CD4-positive, alpha-beta memory T cell (primary cell): ENCODE measurements at regions not wholly inside any gene's neighbourhood (a gene's known extent, or its start where the extent isn't known, plus 50 kb on each side); places are given as distances from the start of the nearest gene placed in this dataset.

Experiments used
- CTCF ChIA-PET: fragments of 350-600 bp; sonication (Branson Sonifier 250); formaldehyde crosslinking; loops from one replicate; lab custom pipeline; 2021; ENCODE audit warnings: inconsistent platforms; ENCODE audit not compliant: partially characterized antibody; lab: Charles Lee
- POLR2A ChIA-PET: fragments of 350-600 bp; sonication (Branson Sonifier 250); formaldehyde crosslinking; loops from one replicate; lab custom pipeline; 2021; ENCODE audit not compliant: partially characterized antibody; lab: Charles Lee
- DNase-seq, 5 donors: peaks; one replicate each; pipeline versions ENCODE4 v3.0.0 to v3.0.0-alpha.2; 2020 to 2022; ENCODE audit warnings: mixed read lengths in 1 of 5
- H3K27ac ChIP-seq: one replicate; pipeline ENCODE4 v1.7.0; 2013; ENCODE audit warnings: low read depth, low read length
- H3K27me3 ChIP-seq: 2 replicates; pipeline ENCODE4 v1.7.0; 2013; ENCODE audit warnings: mild to moderate bottlenecking, low read length, moderate library complexity; ENCODE audit not compliant: insufficient read depth
- H3K36me3 ChIP-seq: 2 replicates; pipeline ENCODE4 v1.7.0; 2013; ENCODE audit warnings: mild to moderate bottlenecking, low read length, moderate library complexity; ENCODE audit not compliant: insufficient read depth
- H3K4me1 ChIP-seq: 2 replicates; pipeline ENCODE4 v1.7.0; 2013; ENCODE audit warnings: mild to moderate bottlenecking, low read length, moderate library complexity; ENCODE audit not compliant: insufficient read depth
- H3K4me3 ChIP-seq, 2 donors: one replicate each; pipeline ENCODE4 v1.7.0; 2013; ENCODE audit warnings: low read length in 2 of 2, mild to moderate bottlenecking in 1 of 2
- H3K9me3 ChIP-seq, 2 donors: one replicate each; pipeline ENCODE4 v1.7.0; 2013; ENCODE audit warnings: low read length in 2 of 2, control low read depth in 1 of 2; ENCODE audit not compliant: control insufficient read depth in 1 of 2
- H3K27ac Mint-ChIP-seq, 7 donors: one replicate each; pipeline ENCODE4 v1.8.0; 2020 to 2021; ENCODE audit warnings: mixed read lengths in 7 of 7, mild to moderate bottlenecking in 6 of 7, inconsistent platforms in 3 of 7, moderate library complexity in 3 of 7
- H3K27me3 Mint-ChIP-seq, 2 donors: one replicate each; pipeline ENCODE4 v1.8.0; 2020 to 2021; ENCODE audit warnings: mixed read lengths in 2 of 2
- H3K36me3 Mint-ChIP-seq, 2 donors: one replicate each; pipeline ENCODE4 v1.8.0; 2020 to 2021; ENCODE audit warnings: mixed read lengths in 2 of 2, inconsistent platforms in 1 of 2, mild to moderate bottlenecking in 1 of 2
- H3K4me1 Mint-ChIP-seq, 4 donors: one replicate each; pipeline ENCODE4 v1.8.0; 2020 to 2021; ENCODE audit warnings: mixed read lengths in 4 of 4, mild to moderate bottlenecking in 1 of 4
- H3K4me3 Mint-ChIP-seq, 8 donors: one replicate each; pipeline ENCODE4 v1.8.0; 2020 to 2021; ENCODE audit warnings: mixed read lengths in 8 of 8, mild to moderate bottlenecking in 7 of 8, moderate library complexity in 6 of 8, inconsistent platforms in 3 of 8
- H3K9me3 Mint-ChIP-seq, 8 donors: one replicate each; pipeline ENCODE4 v1.8.0; 2020 to 2021; ENCODE audit warnings: mixed read lengths in 8 of 8, mild to moderate bottlenecking in 5 of 8, inconsistent platforms in 3 of 8, moderate library complexity in 1 of 8
- intact Hi-C: fragments of 100-400 bp; cut with micrococcal nuclease; formaldehyde crosslinking; loops from one replicate; pipeline ENCODE4 v1.15.1; 2023

DNA sequence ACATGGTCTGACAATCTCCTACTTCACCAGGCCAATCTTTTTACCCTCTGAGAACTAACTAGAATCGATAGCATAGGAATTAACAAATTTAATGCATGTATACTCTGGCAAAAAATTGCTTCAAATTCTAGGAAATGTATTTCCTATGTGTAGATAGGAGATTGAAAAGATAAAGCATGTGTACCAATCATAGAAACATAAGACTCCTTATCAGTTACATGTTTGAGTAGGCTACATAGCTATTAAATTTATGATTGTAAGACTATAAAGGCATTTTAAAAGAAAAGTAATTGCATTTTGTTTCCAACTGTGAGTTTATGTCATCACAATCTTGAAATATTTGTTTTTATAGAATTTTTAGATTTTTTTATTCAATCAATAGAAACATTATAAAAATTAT, 196.6 kb upstream of the HEY2 start:
- ChIA-PET CTCF (no interaction called here), POLR2A (no interaction called here)
- Mint-ChIP-seq H3K4me1 (no peaks in the 10 kb centered on the region), H3K36me3 (no peaks in the 10 kb centered on the region), H3K27me3 (peaks cover 3 to 5% of the 10 kb centered on the region in 2 donors), H3K4me3 (no peak overlapping the region), H3K27ac (no peak overlapping the region), H3K9me3 (no peaks in the 10 kb centered on the region)
- H3K27ac ChIP-seq, result no peak overlapping the region
- no peaks in the 10 kb centered on the region for H3K4me1 ChIP-seq
- no peaks in the 10 kb centered on the region for H3K9me3 ChIP-seq
- H3K4me3 ChIP-seq, result no peak overlapping the region
- no peak for DNase-seq
- intact Hi-C loops, result no loop called here
- no peaks in the 10 kb centered on the region for H3K27me3 ChIP-seq
- no peaks in the 10 kb centered on the region for H3K36me3 ChIP-seq

- Histone ChIP-seq H3K9me3 (no peaks in the 10 kb centered on the region), H3K4me1 (no peaks in the 10 kb centered on the region), H3K27ac (no peak overlapping the region), H3K4me3 (no peak overlapping the region), H3K27me3 (no peaks in the 10 kb centered on the region), H3K36me3 (no peaks in the 10 kb centered on the region)
- ChIA-PET POLR2A (no interaction called here), CTCF (no interaction called here)
- intact Hi-C loops, result no loop called here
- peaks cover 3% of the 10 kb centered on the region in 2 donors for H3K27me3 Mint-ChIP-seq
- H3K27ac Mint-ChIP-seq, result no peak overlapping the region
- H3K4me3 Mint-ChIP-seq, result no peak overlapping the region
- no peaks in the 10 kb centered on the region for H3K36me3 Mint-ChIP-seq
- no peak for DNase-seq
- no peaks in the 10 kb centered on the region for H3K4me1 Mint-ChIP-seq
- H3K9me3 Mint-ChIP-seq, result no peaks in the 10 kb centered on the region
Observed at GRCh38 chr6:125554456-125554855, 195.0 kb upstream of the HEY2 start.

DNA sequence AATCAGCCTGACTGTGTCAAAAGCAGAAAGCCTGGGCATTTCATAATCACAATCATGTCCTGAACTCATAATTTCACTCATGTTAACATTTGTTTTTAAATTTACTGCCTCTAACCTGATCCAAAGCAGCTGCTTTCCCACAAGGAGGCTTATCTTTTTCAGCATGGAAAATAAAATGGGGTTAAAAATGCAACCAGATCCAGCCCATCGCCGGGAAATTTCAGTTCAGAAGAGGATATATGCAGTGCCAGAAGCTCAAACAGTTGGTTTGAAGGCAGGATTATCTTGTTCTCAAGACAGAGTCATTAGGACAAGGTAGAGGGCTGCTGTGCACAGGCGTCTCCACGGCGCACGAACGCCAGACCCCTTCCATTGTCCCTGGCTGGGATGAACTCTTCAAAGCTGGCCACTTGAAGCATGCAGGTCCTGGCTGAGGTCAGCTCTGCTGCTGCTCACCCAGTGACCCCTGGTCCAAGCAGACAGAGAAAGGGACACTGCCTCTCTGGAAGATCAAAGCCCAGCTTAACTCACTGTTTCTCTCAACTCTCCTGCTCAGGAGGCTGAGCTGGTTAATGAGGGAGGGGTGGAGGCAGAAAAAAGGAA, 191.1 kb upstream of the HEY2 start:
- no peaks in the 10 kb centered on the region for H3K4me1 Mint-ChIP-seq
- POLR2A ChIA-PET, result no interaction called here
- intact Hi-C loops, result no loop called here

GRCh38 chr6:125558907-125559306, 190.5 kb upstream of the HEY2 start:
- no peaks in the 10 kb centered on the region for H3K9me3 Mint-ChIP-seq
- Histone ChIP-seq H3K27me3 (no peaks in the 10 kb centered on the region), H3K9me3 (no peaks in the 10 kb centered on the region), H3K36me3 (no peaks in the 10 kb centered on the region), H3K4me1 (no peaks in the 10 kb centered on the region), H3K27ac (no peak overlapping the region), H3K4me3 (no peak overlapping the region)
- no peaks in the 10 kb centered on the region for H3K36me3 Mint-ChIP-seq
- peaks cover 0 to 4% of the 10 kb centered on the region in 2 donors for H3K27me3 Mint-ChIP-seq
- H3K4me1 Mint-ChIP-seq, result no peaks in the 10 kb centered on the region
- intact Hi-C loops, result no loop called here
- no peak for DNase-seq
- no peak overlapping the region for H3K4me3 Mint-ChIP-seq
- CTCF ChIA-PET, result no interaction called here
- H3K27ac Mint-ChIP-seq, result no peak overlapping the region
- POLR2A ChIA-PET, result no interaction called here

More for the DNA sequence above, 191.1 kb upstream of the HEY2 start:
- H3K9me3 ChIP-seq, result no peaks in the 10 kb centered on the region
- DNase-seq, result no peak
- H3K36me3 ChIP-seq, result no peaks in the 10 kb centered on the region
- Mint-ChIP-seq H3K27me3 (peaks cover 0 to 3% of the 10 kb centered on the region in 2 donors), H3K9me3 (no peaks in the 10 kb centered on the region), H3K36me3 (no peaks in the 10 kb centered on the region), H3K27ac (no peak overlapping the region), H3K4me3 (no peak overlapping the region)
- no peaks in the 10 kb centered on the region for H3K27me3 ChIP-seq
- no peaks in the 10 kb centered on the region for H3K4me1 ChIP-seq
- H3K27ac ChIP-seq, result no peak overlapping the region
- CTCF ChIA-PET, result no interaction called here
- H3K4me3 ChIP-seq, result no peak overlapping the region

DNA sequence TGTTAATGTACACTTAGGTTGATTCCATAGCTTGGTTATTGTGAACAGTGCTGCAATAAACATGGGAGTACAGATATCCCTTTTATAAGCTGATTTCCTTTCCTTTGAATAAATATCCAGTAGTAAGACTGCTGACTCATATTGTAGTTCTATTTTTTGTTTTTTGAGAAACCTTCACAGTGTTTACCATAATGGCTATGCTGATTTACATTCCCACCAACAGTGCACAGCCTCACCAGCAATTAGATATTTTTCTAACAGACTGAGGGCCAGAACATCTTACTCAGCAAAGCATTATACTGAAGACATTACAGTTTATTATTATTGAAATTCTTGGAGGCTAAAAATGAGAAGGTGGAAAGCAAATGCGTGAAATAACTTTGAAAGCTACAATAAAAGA, 187.3 kb upstream of the HEY2 start:
- no peaks in the 10 kb centered on the region for H3K9me3 ChIP-seq
- H3K4me3 Mint-ChIP-seq, result no peak overlapping the region
- H3K9me3 Mint-ChIP-seq, result peaks cover 0 to 3% (median 0%) of the 10 kb centered on the region in 8 donors
- no peak overlapping the region for H3K4me3 ChIP-seq
- H3K27ac Mint-ChIP-seq, result no peak overlapping the region
- H3K27me3 ChIP-seq, result no peaks in the 10 kb centered on the region
- H3K36me3 Mint-ChIP-seq, result no peaks in the 10 kb centered on the region
- ChIA-PET POLR2A (no interaction called here), CTCF (no interaction called here)
- no peaks in the 10 kb centered on the region for H3K36me3 ChIP-seq
- H3K27ac ChIP-seq, result no peak overlapping the region
- peaks cover 7 to 15% of the 10 kb centered on the region in 2 donors for H3K27me3 Mint-ChIP-seq
- intact Hi-C loops, result no loop called here
- H3K4me1 ChIP-seq, result no peaks in the 10 kb centered on the region
- DNase-seq, result no peak
- H3K4me1 Mint-ChIP-seq, result no peaks in the 10 kb centered on the region

- ChIA-PET POLR2A (no interaction called here), CTCF (no interaction called here)
- no peak overlapping the region for H3K4me3 ChIP-seq
- no peaks in the 10 kb centered on the region for H3K4me1 Mint-ChIP-seq
- DNase-seq, result no peak
- no peaks in the 10 kb centered on the region for H3K36me3 Mint-ChIP-seq
- no peak overlapping the region for H3K27ac ChIP-seq
- H3K27ac Mint-ChIP-seq, result no peak overlapping the region
- H3K4me1 ChIP-seq, result no peaks in the 10 kb centered on the region
- no peaks in the 10 kb centered on the region for H3K9me3 ChIP-seq
- H3K4me3 Mint-ChIP-seq, result no peak overlapping the region
- peaks cover 9 to 19% of the 10 kb centered on the region in 2 donors for H3K27me3 Mint-ChIP-seq
- peaks cover 0 to 3% (median 0%) of the 10 kb centered on the region in 8 donors for H3K9me3 Mint-ChIP-seq
- intact Hi-C loops, result no loop called here
- no peaks in the 10 kb centered on the region for H3K36me3 ChIP-seq
- no peaks in the 10 kb centered on the region for H3K27me3 ChIP-seq
Observed at GRCh38 chr6:125564941-125565340, 184.5 kb upstream of the HEY2 start.

- Histone ChIP-seq H3K36me3 (no peaks in the 10 kb centered on the region), H3K4me3 (no peak overlapping the region), H3K27me3 (no peaks in the 10 kb centered on the region), H3K27ac (no peak overlapping the region), H3K9me3 (no peaks in the 10 kb centered on the region), H3K4me1 (no peaks in the 10 kb centered on the region)
- H3K4me3 Mint-ChIP-seq, result no peak overlapping the region
- no peaks in the 10 kb centered on the region for H3K36me3 Mint-ChIP-seq
- ChIA-PET POLR2A (no interaction called here), CTCF (interaction anchor here (0.6 kb wide), 1 partner anchor 1699 kb away, joined by 3 read pairs; the partner anchor contains the start of gene RNF146)
- no peak for DNase-seq
- intact Hi-C loops, result no loop called here
- H3K9me3 Mint-ChIP-seq, result peaks cover 0 to 3% (median 0%) of the 10 kb centered on the region in 8 donors
- peaks cover 11 to 20% of the 10 kb centered on the region in 2 donors for H3K27me3 Mint-ChIP-seq
- H3K27ac Mint-ChIP-seq, result no peak overlapping the region
- H3K4me1 Mint-ChIP-seq, result no peaks in the 10 kb centered on the region
Observed at GRCh38 chr6:125567407-125567806, 182.0 kb upstream of the HEY2 start.
